Endodermal cell (in vitro differentiated cells): ENCODE measurements at regions not wholly inside any gene's neighbourhood (a gene's known extent, or its start where the extent isn't known, plus 50 kb on each side); places are given as distances from the start of the nearest gene placed in this dataset.

Experiments used
- DNase-seq: peaks from one replicate; pipeline ENCODE4 v3.0.0-alpha.2; 2017
- H3K27ac ChIP-seq: 2 replicates; pipeline ENCODE4 v1.5.1; 2013; ENCODE audit warnings: mild to moderate bottlenecking, low read depth, low read length, moderate library complexity
- H3K27me3 ChIP-seq: 2 replicates; pipeline ENCODE4 v1.6.1; 2013; ENCODE audit warnings: mild to moderate bottlenecking, low read length, moderate library complexity; ENCODE audit not compliant: insufficient read depth, control insufficient read depth, poor library complexity, severe bottlenecking
- H3K36me3 ChIP-seq: 2 replicates; pipeline ENCODE4 v1.7.0; 2013; ENCODE audit warnings: mild to moderate bottlenecking, low read length, moderate library complexity; ENCODE audit not compliant: control insufficient read depth, insufficient read depth
- H3K4me1 ChIP-seq: one replicate; pipeline ENCODE4 v1.7.0; 2013; ENCODE audit warnings: low read length; ENCODE audit not compliant: control insufficient read depth, insufficient read depth
- H3K4me3 ChIP-seq: 2 replicates; pipeline ENCODE4 v1.5.1; 2013; ENCODE audit warnings: mild to moderate bottlenecking, low read length, moderate library complexity
- H3K9ac ChIP-seq: 2 replicates; pipeline ENCODE4 v1.6.1; 2013; ENCODE audit warnings: mild to moderate bottlenecking, low read length, moderate library complexity; ENCODE audit not compliant: poor library complexity, severe bottlenecking; ENCODE audit errors: extremely low read depth
- H3K9me3 ChIP-seq: 2 replicates; pipeline ENCODE4 v1.6.1; 2013; ENCODE audit warnings: mild to moderate bottlenecking, low read length, moderate library complexity; ENCODE audit not compliant: control insufficient read depth
- H3K27ac Mint-ChIP-seq: 2 replicates; pipeline ENCODE4 v1.8.0; 2020; ENCODE audit warnings: mixed read lengths
- H3K27me3 Mint-ChIP-seq: 2 replicates; pipeline ENCODE4 v1.8.0; 2021; ENCODE audit warnings: mild to moderate bottlenecking, mixed read lengths; ENCODE audit not compliant: insufficient read depth
- H3K36me3 Mint-ChIP-seq: 2 replicates; pipeline ENCODE4 v1.8.0; 2020; ENCODE audit warnings: low read depth, mixed read lengths
- H3K4me1 Mint-ChIP-seq: 2 replicates; pipeline ENCODE4 v1.8.0; 2020; ENCODE audit warnings: mixed read lengths
- H3K4me3 Mint-ChIP-seq: 2 replicates; pipeline ENCODE4 v1.8.0; 2020; ENCODE audit warnings: mild to moderate bottlenecking, moderate library complexity, mixed read lengths
- H3K9me3 Mint-ChIP-seq: 2 replicates; pipeline ENCODE4 v1.8.0; 2020; ENCODE audit warnings: mild to moderate bottlenecking, mixed read lengths
- WGBS, 2 experiments: methylation state at CpG; one replicate each; pipeline versions ENCODE4 v1.1.5 to v1.1.7; 2013; ENCODE audit warnings: missing lambda C conversion rate in 2 of 2, mixed read lengths in 1 of 2; ENCODE audit not compliant: insufficient coverage in 1 of 2, insufficient read length in 1 of 2; 5-methylcytosine and 5-hydroxymethylcytosine counted together
- TF ChIP-seq, protein P1 (sequence below): fragments of 200-600 bp; sonication (generic); conservative IDR thresholded peaks from 2 replicates; pipeline ENCODE4 v1.5.0; 2021; ENCODE audit warnings: antibody characterized with exemption, mild to moderate bottlenecking

DNA sequence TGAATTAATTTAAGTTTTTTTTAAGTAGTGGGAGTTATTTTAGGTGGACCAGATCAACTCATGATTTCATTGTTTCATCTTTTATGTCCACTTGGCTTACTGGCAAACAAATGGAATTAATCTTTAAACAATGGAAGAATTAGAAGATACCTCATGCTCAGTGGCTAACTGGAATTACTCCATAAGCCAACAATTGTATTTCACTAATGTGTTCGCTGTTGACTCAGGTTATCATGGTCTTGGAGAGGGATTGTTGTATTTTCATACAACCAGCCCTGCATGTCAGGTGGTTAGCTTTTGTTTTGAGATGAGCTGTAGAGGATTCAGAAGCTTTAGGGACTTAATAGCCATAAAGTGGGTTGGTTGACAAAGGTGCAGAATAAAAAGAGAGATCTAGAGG lies 57.2 kb upstream of the HMCN1 start:
- Mint-ChIP-seq H3K27ac (no peak overlapping the region), H3K36me3 (no peaks in the 10 kb centered on the region), H3K27me3 (peaks cover 61% of the 10 kb centered on the region), H3K9me3 (no peaks in the 10 kb centered on the region), H3K4me3 (no peak overlapping the region), H3K4me1 (peaks cover 29% of the 10 kb centered on the region)
- peaks cover 33% of the 10 kb centered on the region for H3K27me3 ChIP-seq
- no peak for DNase-seq
- H3K4me3 ChIP-seq = no peak overlapping the region
- TF ChIP-seq, protein P1, sequence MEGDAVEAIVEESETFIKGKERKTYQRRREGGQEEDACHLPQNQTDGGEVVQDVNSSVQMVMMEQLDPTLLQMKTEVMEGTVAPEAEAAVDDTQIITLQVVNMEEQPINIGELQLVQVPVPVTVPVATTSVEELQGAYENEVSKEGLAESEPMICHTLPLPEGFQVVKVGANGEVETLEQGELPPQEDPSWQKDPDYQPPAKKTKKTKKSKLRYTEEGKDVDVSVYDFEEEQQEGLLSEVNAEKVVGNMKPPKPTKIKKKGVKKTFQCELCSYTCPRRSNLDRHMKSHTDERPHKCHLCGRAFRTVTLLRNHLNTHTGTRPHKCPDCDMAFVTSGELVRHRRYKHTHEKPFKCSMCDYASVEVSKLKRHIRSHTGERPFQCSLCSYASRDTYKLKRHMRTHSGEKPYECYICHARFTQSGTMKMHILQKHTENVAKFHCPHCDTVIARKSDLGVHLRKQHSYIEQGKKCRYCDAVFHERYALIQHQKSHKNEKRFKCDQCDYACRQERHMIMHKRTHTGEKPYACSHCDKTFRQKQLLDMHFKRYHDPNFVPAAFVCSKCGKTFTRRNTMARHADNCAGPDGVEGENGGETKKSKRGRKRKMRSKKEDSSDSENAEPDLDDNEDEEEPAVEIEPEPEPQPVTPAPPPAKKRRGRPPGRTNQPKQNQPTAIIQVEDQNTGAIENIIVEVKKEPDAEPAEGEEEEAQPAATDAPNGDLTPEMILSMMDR = no peak
- H3K9ac ChIP-seq = no peak overlapping the region
- H3K36me3 ChIP-seq = no peaks in the 10 kb centered on the region
- 74 to 90% methylated on average over 1 of the region's 1 CpG for WGBS, 2 experiments
- no peak overlapping the region for H3K27ac ChIP-seq
- H3K4me1 ChIP-seq = peaks cover 8% of the 10 kb centered on the region
- no peaks in the 10 kb centered on the region for H3K9me3 ChIP-seq

DNA sequence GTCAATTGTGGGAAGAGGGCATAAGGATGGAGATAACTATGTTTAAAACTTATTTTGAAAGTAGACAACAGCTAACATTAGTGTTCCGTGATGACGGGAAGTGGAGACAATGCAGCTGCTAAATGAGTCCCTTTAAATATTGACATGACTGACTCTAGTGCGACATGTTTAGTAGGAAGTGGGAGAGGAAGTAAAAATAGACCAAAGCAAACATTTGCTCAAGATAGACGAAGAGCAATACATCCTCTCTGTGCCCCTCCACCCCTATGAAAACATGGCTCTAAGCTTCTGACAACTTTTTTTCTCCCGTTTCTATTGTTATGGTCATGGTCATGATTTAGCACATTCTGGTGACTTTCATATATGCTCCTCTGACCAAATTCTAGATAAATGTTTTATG lies 60.0 kb upstream of the HMCN1 start:
- Mint-ChIP-seq H3K36me3 (no peaks in the 10 kb centered on the region), H3K4me3 (no peak overlapping the region), H3K9me3 (no peaks in the 10 kb centered on the region), H3K4me1 (peaks cover 14% of the 10 kb centered on the region), H3K27ac (no peak overlapping the region), H3K27me3 (peaks cover 51% of the 10 kb centered on the region)
- Histone ChIP-seq H3K27me3 (peaks cover 19% of the 10 kb centered on the region), H3K4me1 (no peaks in the 10 kb centered on the region), H3K27ac (no peak overlapping the region), H3K4me3 (no peak overlapping the region), H3K36me3 (no peaks in the 10 kb centered on the region), H3K9me3 (no peaks in the 10 kb centered on the region), H3K9ac (no peak overlapping the region)
- TF ChIP-seq, protein P1 = no peak
- WGBS, 2 experiments = 88 to 89% methylated on average over 2 to 5 of the region's 5 CpGs
- DNase-seq = no peak

DNA sequence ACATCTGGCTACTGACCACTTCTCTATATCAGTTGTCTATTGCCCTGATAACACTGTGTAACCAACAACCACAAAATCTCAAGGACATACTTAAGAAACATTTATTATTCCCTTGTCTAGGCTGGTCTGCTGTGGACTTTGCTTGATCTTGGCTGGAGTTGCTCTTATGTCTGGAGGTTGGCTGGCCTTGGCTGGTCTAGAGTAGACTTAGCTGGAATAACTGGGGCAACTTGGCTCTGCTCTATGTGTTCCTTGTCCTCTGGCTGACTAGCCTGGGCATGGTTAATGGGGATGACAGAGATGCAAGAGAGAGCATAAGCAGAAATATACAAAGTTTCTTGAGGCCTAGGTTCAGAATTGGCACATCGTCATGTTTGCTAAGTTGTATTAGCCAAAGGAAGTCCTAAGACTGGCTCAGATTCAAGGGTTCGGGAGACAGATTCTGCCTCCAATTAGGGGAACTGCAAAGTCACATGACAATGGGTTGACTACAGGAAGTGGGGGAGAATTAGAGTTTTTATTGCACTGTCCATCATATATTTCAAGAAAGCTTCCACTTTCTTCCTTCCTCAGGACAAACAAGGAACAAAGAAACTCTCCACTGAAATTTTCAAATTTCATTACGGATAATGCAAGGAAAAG lies 61.4 kb upstream of the HMCN1 start:
- no peaks in the 10 kb centered on the region for H3K9me3 ChIP-seq
- 95% methylated on average over 3 of the region's 3 CpGs; no CpG with 5 or more reads in 1 of the 2 experiments for WGBS, 2 experiments

More for the DNA sequence above, 61.4 kb upstream of the HMCN1 start:
- peaks cover 10% of the 10 kb centered on the region for H3K4me1 Mint-ChIP-seq
- no peak overlapping the region for H3K27ac Mint-ChIP-seq
- Histone ChIP-seq H3K4me1 (no peaks in the 10 kb centered on the region), H3K27me3 (peaks cover 8% of the 10 kb centered on the region), H3K27ac (no peak overlapping the region), H3K4me3 (no peak overlapping the region), H3K36me3 (no peaks in the 10 kb centered on the region), H3K9ac (no peak overlapping the region)
- no peak overlapping the region for H3K4me3 Mint-ChIP-seq
- no peak for DNase-seq
- TF ChIP-seq, protein P1 = no peak
- no peaks in the 10 kb centered on the region for H3K9me3 Mint-ChIP-seq
- H3K27me3 Mint-ChIP-seq = peaks cover 40% of the 10 kb centered on the region
- H3K36me3 Mint-ChIP-seq = no peaks in the 10 kb centered on the region
